Ovary (tissue), 7 donors: ENCODE measurements at regions not wholly inside any gene's neighbourhood (a gene's known extent, or its start where the extent isn't known, plus 50 kb on each side); places are given as distances from the start of the nearest gene placed in this dataset.
A peak's percentile ranks its signal among the peaks of the same experiment; 100 is the strongest.

Source experiments
- DNase-seq, 5 donors: peaks; one replicate each; pipeline ENCODE4 v3.0.0-alpha.2; 2019 to 2020
- H3K27ac ChIP-seq, 2 donors: fragments of 200-600 bp; one replicate each; pipeline versions ENCODE4 v1.5.1 to v1.8.0; 2019 to 2022
- H3K27me3 ChIP-seq: fragments of 200-600 bp; one replicate; pipeline ENCODE4 v1.8.0; 2022
- H3K36me3 ChIP-seq: fragments of 200-600 bp; sonication (generic); one replicate; pipeline ENCODE4 v1.5.1; 2019
- H3K4me1 ChIP-seq: one replicate; pipeline ENCODE4 v1.8.1; 2013; ENCODE audit warnings: mild to moderate bottlenecking, moderate library complexity; ENCODE audit not compliant: insufficient read depth
- H3K4me3 ChIP-seq: fragments of 200-600 bp; sonication (generic); one replicate; pipeline ENCODE4 v1.5.1; 2017
- H3K9me3 ChIP-seq, 2 donors: fragments of 200-600 bp in 1 of 2; sonication (generic) in 1 of 2; one replicate each; pipeline versions ENCODE4 v1.5.1 to v1.8.1; 2013 to 2019; ENCODE audit warnings: mild to moderate bottlenecking in 1 of 2, moderate library complexity in 1 of 2
- EP300 ChIP-seq: sonication (generic); formaldehyde crosslinking; IDR thresholded peaks from one replicate; pipeline ENCODE4 v1.6.1; 2017; ENCODE audit warnings: antibody characterized with exemption
- POLR2A ChIP-seq: fragments of 450-650 bp; IDR thresholded peaks from one replicate; pipeline ENCODE4 v1.6.1; 2017; ENCODE audit warnings: antibody characterized with exemption, mild to moderate bottlenecking, moderate library complexity
- WGBS, 3 donors: extraction: QIAGEN DNeasy Blood & Tissue Kit in 1 of 3; methylation state at CpG; one replicate each; pipeline versions ENCODE4 v1.1.5 to v1.1.7; 2013 to 2017; 5-methylcytosine and 5-hydroxymethylcytosine counted together
- intact Hi-C, 4 donors: fragments of 100-400 bp; cut with DNase I; formaldehyde crosslinking; loops; one replicate each; pipeline versions ENCODE4 v1.11.0 to v1.15.1; 2022 to 2023
- TF ChIP-seq, protein P1 (sequence below), 3 donors: fragments of 450-650 bp in 2 of 3; fragments of 200-600 bp in 1 of 3; IDR thresholded peaks; one replicate each; pipeline versions ENCODE4 v1.5.1 to v1.8.0; 2016 to 2022; ENCODE audit warnings: antibody characterized with exemption in 3 of 3, mild to moderate bottlenecking in 1 of 3
- donor health status: DM: no; HTN: no; CAD: no; lungs with moderate emphysema.
- donor health status: DM: no; HTN: no; CAD: no.
- donor health status: Bipolar disorder and iron deficiency.
- donor health status: DM: no; HTN: no; CAD: no.
- donor health status: DM: yes; HTN: yes; CAD: no.

- intact Hi-C loops, result loop anchor here in 1 of 4 donors (5.0 kb wide), 1 partner anchor 291 kb away; no protein-coding TSS in a partner anchor
- WGBS, 3 donors, result 11 to 17% (median 13%) methylated on average over 6 of the region's 6 CpGs
- no peak for DNase-seq
Measured at GRCh38 chr6:84428300-84428907, 201.0 kb upstream of the CEP162 start.

DNA sequence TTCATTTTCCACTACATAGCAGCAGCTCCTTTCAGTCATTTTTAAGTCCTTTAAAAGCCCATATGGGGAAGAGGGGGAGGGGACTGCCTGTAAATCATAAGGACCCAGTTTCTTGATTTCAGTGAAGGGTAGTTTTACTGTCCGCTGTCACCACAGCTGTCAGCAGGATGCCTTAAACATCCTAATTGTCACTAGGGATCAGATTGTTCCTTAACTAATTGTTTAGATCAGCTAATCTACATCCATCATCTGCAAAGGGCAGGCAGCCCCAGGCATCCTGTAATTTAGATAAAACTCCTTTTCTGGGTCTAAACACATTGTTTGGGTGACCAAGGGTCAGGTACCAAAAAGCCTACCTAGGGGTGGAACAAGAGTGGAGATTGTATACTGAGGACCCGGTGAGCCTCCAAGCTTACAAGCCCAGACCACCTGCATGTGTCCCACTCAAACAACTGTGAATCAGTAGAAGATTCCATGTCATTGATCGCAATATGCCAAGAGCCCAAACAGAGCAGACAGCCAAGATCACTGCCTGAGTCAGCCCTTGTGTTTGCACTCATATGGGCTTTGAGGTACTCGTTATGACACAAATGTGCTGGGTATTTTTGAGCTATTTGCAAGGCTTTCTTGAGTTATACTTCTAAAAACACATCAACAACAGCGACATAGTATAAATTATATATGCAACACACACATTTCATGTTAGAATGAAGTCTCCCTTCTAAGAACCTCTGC is 198.7 kb upstream of the CEP162 start:
- Histone ChIP-seq H3K9me3 (no peaks in the 10 kb centered on the region), H3K4me1 (no peaks in the 10 kb centered on the region), H3K27ac (no peak overlapping the region), H3K36me3 (no peaks in the 10 kb centered on the region), H3K4me3 (no peak overlapping the region), H3K27me3 (no peaks in the 10 kb centered on the region)
- intact Hi-C loops, result loop anchor here in 1 of 4 donors (5.0 kb wide), 1 partner anchor 289 kb away; no protein-coding TSS in a partner anchor
- TF ChIP-seq POLR2A (no peak), EP300 (no peak)
- TF ChIP-seq, protein P1, sequence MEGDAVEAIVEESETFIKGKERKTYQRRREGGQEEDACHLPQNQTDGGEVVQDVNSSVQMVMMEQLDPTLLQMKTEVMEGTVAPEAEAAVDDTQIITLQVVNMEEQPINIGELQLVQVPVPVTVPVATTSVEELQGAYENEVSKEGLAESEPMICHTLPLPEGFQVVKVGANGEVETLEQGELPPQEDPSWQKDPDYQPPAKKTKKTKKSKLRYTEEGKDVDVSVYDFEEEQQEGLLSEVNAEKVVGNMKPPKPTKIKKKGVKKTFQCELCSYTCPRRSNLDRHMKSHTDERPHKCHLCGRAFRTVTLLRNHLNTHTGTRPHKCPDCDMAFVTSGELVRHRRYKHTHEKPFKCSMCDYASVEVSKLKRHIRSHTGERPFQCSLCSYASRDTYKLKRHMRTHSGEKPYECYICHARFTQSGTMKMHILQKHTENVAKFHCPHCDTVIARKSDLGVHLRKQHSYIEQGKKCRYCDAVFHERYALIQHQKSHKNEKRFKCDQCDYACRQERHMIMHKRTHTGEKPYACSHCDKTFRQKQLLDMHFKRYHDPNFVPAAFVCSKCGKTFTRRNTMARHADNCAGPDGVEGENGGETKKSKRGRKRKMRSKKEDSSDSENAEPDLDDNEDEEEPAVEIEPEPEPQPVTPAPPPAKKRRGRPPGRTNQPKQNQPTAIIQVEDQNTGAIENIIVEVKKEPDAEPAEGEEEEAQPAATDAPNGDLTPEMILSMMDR (IDR thresholded peaks at IDR 0.05), result no peak
- 66 to 73% (median 68%) methylated on average over 5 of the region's 5 CpGs for WGBS, 3 donors
- DNase-seq, result no peak

More at GRCh38 chr6:84428300-84428907, 201.0 kb upstream of the CEP162 start:
- H3K9me3 ChIP-seq, result no peaks in the 10 kb centered on the region
- no peak overlapping the region for H3K4me3 ChIP-seq
- no peaks in the 10 kb centered on the region for H3K36me3 ChIP-seq
- TF ChIP-seq, protein P1 (IDR thresholded peaks at IDR 0.05), result no peak
- TF ChIP-seq EP300 (no peak), POLR2A (no peak)
- no peaks in the 10 kb centered on the region for H3K4me1 ChIP-seq
- H3K27me3 ChIP-seq, result no peaks in the 10 kb centered on the region
- no peak overlapping the region for H3K27ac ChIP-seq

GRCh38 chr6:84424956-84425355 is 197.5 kb upstream of the CEP162 start:
- no peaks in the 10 kb centered on the region for H3K9me3 ChIP-seq
- intact Hi-C loops, result loop anchor here in 1 of 4 donors (5.0 kb wide), 1 partner anchor 288 kb away; no protein-coding TSS in a partner anchor
- no peak for DNase-seq
- H3K27me3 ChIP-seq, result no peaks in the 10 kb centered on the region
- no peak overlapping the region for H3K27ac ChIP-seq
- WGBS, 3 donors, result 29 to 48% (median 37%) methylated on average over 4 of the region's 4 CpGs
- H3K36me3 ChIP-seq, result no peaks in the 10 kb centered on the region
- no peaks in the 10 kb centered on the region for H3K4me1 ChIP-seq
- TF ChIP-seq, protein P1 (IDR thresholded peaks at IDR 0.05), result no peak
- TF ChIP-seq POLR2A (no peak), EP300 (no peak)
- no peak overlapping the region for H3K4me3 ChIP-seq

- Histone ChIP-seq H3K27ac (no peak overlapping the region), H3K4me3 (no peak overlapping the region), H3K27me3 (no peaks in the 10 kb centered on the region), H3K36me3 (no peaks in the 10 kb centered on the region), H3K9me3 (no peaks in the 10 kb centered on the region), H3K4me1 (no peaks in the 10 kb centered on the region)
- TF ChIP-seq EP300 (no peak), POLR2A (no peak)
- TF ChIP-seq, protein P1 (IDR thresholded peaks at IDR 0.05), result no peak
- intact Hi-C loops, result no loop called here
- 9 to 23% (median 15%) methylated on average over 13 of the region's 13 CpGs for WGBS, 3 donors
- DNase-seq, result peak in 3 of 5 donors; percentile 13 to 40 (median 25)
Measured at GRCh38 chr6:84422380-84422968, 195.0 kb upstream of the CEP162 start.
